Esophagus squamous epithelium (tissue), 4 donors: ENCODE measurements at regions not wholly inside any gene's neighbourhood (a gene's known extent, or its start where the extent isn't known, plus 50 kb on each side); places are given as distances from the start of the nearest gene placed in this dataset.

Experiments
- CTCF ChIP-seq, 6 experiments: fragments of 450-650 bp in 4 of 6; fragments of 200-600 bp in 2 of 6; sonication (generic) in 2 of 6; IDR thresholded peaks; one replicate each; pipeline ENCODE4 v1.5.1; 2016 to 2019; ENCODE audit warnings: antibody characterized with exemption in 6 of 6, mild to moderate bottlenecking in 4 of 6, moderate library complexity in 4 of 6
- POLR2A ChIP-seq, 4 donors: fragments of 450-650 bp; IDR thresholded peaks; one replicate each; pipeline ENCODE4 v1.6.1; 2017; ENCODE audit warnings: antibody characterized with exemption in 4 of 4, mild to moderate bottlenecking in 4 of 4, moderate library complexity in 3 of 4

DNA sequence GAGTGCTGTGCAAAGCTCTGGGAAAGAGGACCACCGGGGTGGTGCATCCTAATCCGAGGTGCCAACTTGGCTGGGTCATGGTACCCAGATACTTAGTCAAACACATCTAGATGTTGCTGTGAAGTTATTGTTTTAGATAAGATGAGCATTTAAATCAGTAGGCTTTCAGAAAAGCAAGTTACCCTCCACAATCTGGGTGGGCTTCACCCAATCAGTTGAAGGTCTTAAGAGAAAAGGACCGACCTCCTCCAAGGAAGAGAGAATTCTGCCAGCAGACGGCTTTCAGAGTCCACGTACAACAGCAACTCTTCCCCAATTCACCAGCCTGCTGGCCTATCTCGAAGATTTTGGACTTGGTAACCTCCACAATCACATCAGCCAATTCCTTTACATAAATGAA lies 338.1 kb downstream of the C16orf95 start:
- TF ChIP-seq CTCF (IDR thresholded peaks at IDR 0.05) (no peak), POLR2A (IDR thresholded peaks at IDR 0.05) (no peak)
